HCT116 (cell line): ENCODE measurements at regions not wholly inside any gene's neighbourhood (a gene's known extent, or its start where the extent isn't known, plus 50 kb on each side); places are given as distances from the start of the nearest gene placed in this dataset.
A peak's percentile ranks its signal among the peaks of the same experiment; 100 is the strongest.

Experiments
- ATAC-seq: fragments of 200-7000 bp; cut with Tn5 transposase; 2 replicates; pipeline ENCODE4 v1.9.1; 2020; ENCODE audit warnings: mild to moderate bottlenecking, moderate library complexity
- BruUV-seq: library from RNA; stranded (reverse); fragments of 400-500 nt; replicated peaks from 2 replicates; lab custom pipeline; 2021; lab: Mats Ljungman, UMichigan
- CTCF ChIA-PET: fragments of 300-600 bp; sonication (Branson Sonifier 250); formaldehyde crosslinking; loops from one replicate; lab custom pipeline; 2021; ENCODE audit warnings: antibody characterized with exemption; lab: Charles Lee
- POLR2A ChIA-PET: fragments of 300-600, 350-600 bp; sonication (Branson Sonifier 250); formaldehyde crosslinking; loops from one replicate; lab custom pipeline; 2021; ENCODE audit warnings: antibody characterized with exemption; lab: Charles Lee
- RAD21 ChIA-PET, 2 experiments: fragments of 300-600 bp; sonication (Branson Sonifier 250); formaldehyde crosslinking; loops; one replicate each; lab custom pipeline; 2023; ENCODE audit warnings: low total read pairs in 2 of 2; ENCODE audit not compliant: uncharacterized antibody in 2 of 2, unreplicated experiment in 2 of 2, low non-redundant PET in 1 of 2; lab: Charles Lee
- DNase-seq: peaks from one replicate; pipeline ENCODE4 v3.0.0-alpha.2; 2010; ENCODE audit warnings: low read depth, low spot score
- H2AFZ ChIP-seq: fragments of 200-600 bp; shearing (Covaris generic), sonication (generic); 2 replicates; pipeline ENCODE4 v1.6.1; 2017; ENCODE audit warnings: low read depth, mixed run types, mixed read lengths, antibody characterized with exemption, low read length; ENCODE audit not compliant: poor library complexity, severe bottlenecking
- H3K27ac ChIP-seq: 2 replicates; pipeline ENCODE4 v1.5.1; 2012; ENCODE audit warnings: low read depth, low read length
- H3K27me3 ChIP-seq: fragments of 200-600 bp; sonication (generic); 2 replicates; pipeline ENCODE4 v1.6.1; 2016; ENCODE audit warnings: mixed run types, low read length, mixed read lengths; ENCODE audit not compliant: insufficient read depth
- H3K36me3 ChIP-seq, 2 experiments: fragments of 200-500 bp in 1 of 2; fragments of 200-600 bp in 1 of 2; sonication (Bioruptor generic) in 1 of 2; sonication (generic) in 1 of 2; 2 replicates each; pipeline versions ENCODE4 v1.5.1 to v1.6.1; 2014 to 2016; ENCODE audit warnings: low read length in 2 of 2, inconsistent platforms in 1 of 2, mixed read lengths in 1 of 2, mixed run types in 1 of 2; ENCODE audit not compliant: insufficient read depth in 2 of 2, control insufficient read depth in 1 of 2
- H3K4me1 ChIP-seq, 2 experiments: fragments of 200-600 bp in 1 of 2; sonication (generic) in 1 of 2; 2 replicates each; pipeline versions ENCODE4 v1.5.1 to v1.6.1; 2012 to 2017; ENCODE audit warnings: low read length in 2 of 2, inconsistent platforms in 1 of 2, mild to moderate bottlenecking in 1 of 2, mixed read lengths in 1 of 2, mixed run types in 1 of 2, moderate library complexity in 1 of 2; ENCODE audit not compliant: insufficient read depth in 2 of 2, control insufficient read depth in 1 of 2
- H3K4me2 ChIP-seq: fragments of 200-600 bp; sonication (generic); 2 replicates; pipeline ENCODE4 v1.6.1; 2017; ENCODE audit warnings: mixed run types, low read length, mixed read lengths
- H3K4me3 ChIP-seq, 2 experiments: fragments of 200-600 bp in 1 of 2; sonication (generic) in 1 of 2; replicated peaks in 1 of 2; 2 replicates each; pipeline ENCODE4 v1.5.1; 2011 to 2016; ENCODE audit warnings: low read length in 2 of 2, control low read depth in 1 of 2, low read depth in 1 of 2, mild to moderate bottlenecking in 1 of 2, mixed read lengths in 1 of 2, mixed run types in 1 of 2
- H3K79me2 ChIP-seq: fragments of 200-600 bp; sonication (generic); 2 replicates; pipeline ENCODE4 v1.6.1; 2017; ENCODE audit warnings: mild to moderate bottlenecking, mixed run types, low read length, moderate library complexity, mixed read lengths; ENCODE audit not compliant: insufficient read depth
- H3K9ac ChIP-seq: fragments of 200-600 bp; sonication (generic); 2 replicates; pipeline ENCODE4 v1.6.1; 2016; ENCODE audit warnings: low read length, mixed read lengths
- H3K9me2 ChIP-seq: fragments of 200-600 bp; sonication (generic), shearing (Covaris generic); 2 replicates; pipeline ENCODE4 v1.6.1; 2017; ENCODE audit warnings: mixed run types, mild to moderate bottlenecking, moderate library complexity; ENCODE audit not compliant: insufficient read depth
- H3K9me3 ChIP-seq, 2 experiments: fragments of 200-500 bp in 1 of 2; fragments of 200-600 bp in 1 of 2; sonication (Bioruptor generic) in 1 of 2; sonication (generic) in 1 of 2; 2 replicates each; pipeline ENCODE4 v1.6.1; 2014 to 2017; ENCODE audit warnings: low read length in 2 of 2, mixed read lengths in 2 of 2, inconsistent platforms in 1 of 2, low read depth in 1 of 2, mild to moderate bottlenecking in 1 of 2, mixed run types in 1 of 2, moderate library complexity in 1 of 2; ENCODE audit not compliant: control insufficient read depth in 1 of 2, insufficient read depth in 1 of 2
- H4K20me1 ChIP-seq: fragments of 200-600 bp; sonication (generic), shearing (Covaris generic); 2 replicates; pipeline ENCODE4 v1.6.1; 2017; ENCODE audit warnings: mixed run types, mild to moderate bottlenecking, moderate library complexity; ENCODE audit not compliant: insufficient read depth
- ATF3 ChIP-seq: IDR thresholded peaks from 2 replicates; pipeline ENCODE4 v1.6.1; 2012
- CEBPB ChIP-seq: IDR thresholded peaks from 2 replicates; pipeline ENCODE4 v1.6.1; 2012; ENCODE audit warnings: low read depth
- EGR1 ChIP-seq: IDR thresholded peaks from 2 replicates; pipeline ENCODE4 v1.6.1; 2012; ENCODE audit warnings: low read depth
- EZH2 ChIP-seq: fragments of 200-600 bp; sonication (generic); IDR thresholded peaks from 2 replicates; pipeline ENCODE4 v1.6.1; 2017; ENCODE audit warnings: antibody characterized with exemption, mixed run types
- MAX ChIP-seq: IDR thresholded peaks from 2 replicates; pipeline ENCODE4 v1.6.1; 2012
- POLR2A ChIP-seq: IDR thresholded peaks from 2 replicates; pipeline ENCODE4 v1.7.0; 2011; ENCODE audit warnings: borderline replicate concordance; ENCODE audit not compliant: insufficient read depth, insufficient read length; ENCODE audit errors: extremely low read depth
- REST ChIP-seq: IDR thresholded peaks from 2 replicates; pipeline ENCODE4 v1.6.1; 2012; ENCODE audit warnings: low read depth
- TCF7L2 ChIP-seq: IDR thresholded peaks from 2 replicates; pipeline ENCODE4 v1.7.0; 2011; ENCODE audit warnings: borderline replicate concordance, inconsistent platforms; ENCODE audit not compliant: insufficient read depth, insufficient read length; ENCODE audit errors: extremely low read depth
- YY1 ChIP-seq: IDR thresholded peaks from 2 replicates; pipeline ENCODE4 v1.6.1; 2011; ENCODE audit warnings: low read length, low read depth, moderate library complexity, mild to moderate bottlenecking; ENCODE audit not compliant: insufficient replicate concordance; ENCODE audit errors: extremely low read depth
- ZBTB33 ChIP-seq: IDR thresholded peaks from 2 replicates; pipeline ENCODE4 v1.6.1; 2011; ENCODE audit warnings: mild to moderate bottlenecking, low read length, moderate library complexity; ENCODE audit not compliant: insufficient replicate concordance; ENCODE audit errors: extremely low read depth
- intact Hi-C: fragments of 100-400 bp; cut with micrococcal nuclease; formaldehyde crosslinking; loops from 2 replicates; pipeline ENCODE4 v1.10.0; 2022

GRCh38 chr10:28186887-28187578 lies 115.8 kb downstream of the MPP7 start (continued):
- TF ChIP-seq REST (no peak), EGR1 (no peak), POLR2A (no peak)

GRCh38 chr10:28186461-28186860 lies 116.4 kb downstream of the MPP7 start:
- DNase-seq (no peak), ATAC-seq (no peak)
- Histone ChIP-seq H3K36me3 (no peaks in the 10 kb centered on the region), H3K4me1 (peaks cover 38 to 43% of the 10 kb centered on the region in 2 experiments), H3K4me2 (no peak overlapping the region), H3K9ac (no peak overlapping the region), H3K27ac (peak overlapping the region; percentile 88), H3K27me3 (no peaks in the 10 kb centered on the region), H3K9me3 (no peaks in the 10 kb centered on the region), H3K79me2 (peaks cover 6% of the 10 kb centered on the region), H2AFZ (no peak overlapping the region), H3K4me3 (no peak overlapping the region), H4K20me1 (no peaks in the 10 kb centered on the region), H3K9me2 (no peaks in the 10 kb centered on the region)
- BruUV-seq: no TSS peak
- TF ChIP-seq POLR2A: no peak
- TF ChIP-seq CEBPB: no peak
- no peak for TF ChIP-seq ATF3
- no peak for TF ChIP-seq TCF7L2
- no peak for TF ChIP-seq ZBTB33
- TF ChIP-seq MAX: no peak
- no peak for TF ChIP-seq YY1
- TF ChIP-seq EZH2: no peak
- intact Hi-C loops: no loop called here
- ChIA-PET POLR2A (no interaction called here), RAD21 (no interaction called here), CTCF (no interaction called here)
